ENCODE measurements at regions not wholly inside any gene's neighbourhood (a gene's known extent, or its start where the extent isn't known, plus 50 kb on each side); places are given as distances from the start of the nearest gene placed in this dataset.
"Not testable (repeated sequence)": the region's sequence is repeated elsewhere in the genome, so short reads cannot be mapped to it uniquely, and the experiment has no call there.

- TF ChIP-seq POLR2A, CTCF (IDR thresholded peaks at IDR 0.05): not testable (repeated sequence)
Measured at GRCh38 chr20:47977789-47978252, 192.5 kb upstream of the SULF2 start.
